Activated CD4-positive, alpha-beta T cell treated with anti-CD3 and anti-CD28 coated beads, Interleukin-2, amount 10 ng/mL, durations not matched to agents 7 days and 5 days (primary cell): ENCODE measurements at regions not wholly inside any gene's neighbourhood (a gene's known extent, or its start where the extent isn't known, plus 50 kb on each side); places are given as distances from the start of the nearest gene placed in this dataset.

Source experiments
- CTCF ChIA-PET: fragments of 350-600 bp; sonication (Branson Sonifier 250); formaldehyde crosslinking; loops from one replicate; lab custom pipeline; 2021; ENCODE audit warnings: antibody characterized with exemption; lab: Charles Lee
- POLR2A ChIA-PET: fragments of 350-600 bp; sonication (Branson Sonifier 250); formaldehyde crosslinking; loops from one replicate; lab custom pipeline; 2021; ENCODE audit warnings: antibody characterized with exemption; lab: Charles Lee
- DNase-seq: peaks from one replicate; pipeline ENCODE4 v3.0.0-alpha.2; 2020
- H3K27ac Mint-ChIP-seq: one replicate; pipeline ENCODE4 v1.8.0; 2021; ENCODE audit warnings: mild to moderate bottlenecking, moderate library complexity, mixed read lengths
- H3K27me3 Mint-ChIP-seq: one replicate; pipeline ENCODE4 v1.8.0; 2021; ENCODE audit warnings: mixed read lengths
- H3K36me3 Mint-ChIP-seq: one replicate; pipeline ENCODE4 v1.8.0; 2021; ENCODE audit warnings: low read depth, mixed read lengths
- H3K4me1 Mint-ChIP-seq: one replicate; pipeline ENCODE4 v1.8.0; 2021; ENCODE audit warnings: mixed read lengths
- H3K4me3 Mint-ChIP-seq: one replicate; pipeline ENCODE4 v1.8.0; 2021; ENCODE audit warnings: mild to moderate bottlenecking, moderate library complexity, mixed read lengths
- H3K9me3 Mint-ChIP-seq: one replicate; pipeline ENCODE4 v1.8.0; 2021; ENCODE audit warnings: mixed read lengths

DNA sequence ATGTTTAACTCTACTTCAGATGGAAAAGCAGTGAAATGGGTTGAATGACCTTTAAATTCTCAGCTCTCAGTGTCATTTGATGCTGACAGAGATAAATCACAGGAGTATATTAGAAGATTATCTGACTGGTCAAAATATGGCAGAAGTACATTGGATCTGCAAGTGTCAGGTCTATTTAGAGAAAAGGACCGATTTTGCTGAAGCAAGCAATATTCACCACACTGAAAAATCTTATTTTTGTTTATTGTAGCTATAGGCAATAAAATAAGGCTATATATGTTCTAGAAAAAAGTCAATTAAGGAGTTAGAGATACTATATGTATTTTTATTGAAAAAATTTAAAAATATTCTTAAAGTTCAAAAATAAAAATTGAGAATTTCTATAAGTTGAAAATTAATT lies 325.3 kb downstream of the CXXC4 start:
- ChIA-PET POLR2A (no interaction called here), CTCF (no interaction called here)
- H3K36me3 Mint-ChIP-seq = no peaks in the 10 kb centered on the region

DNA sequence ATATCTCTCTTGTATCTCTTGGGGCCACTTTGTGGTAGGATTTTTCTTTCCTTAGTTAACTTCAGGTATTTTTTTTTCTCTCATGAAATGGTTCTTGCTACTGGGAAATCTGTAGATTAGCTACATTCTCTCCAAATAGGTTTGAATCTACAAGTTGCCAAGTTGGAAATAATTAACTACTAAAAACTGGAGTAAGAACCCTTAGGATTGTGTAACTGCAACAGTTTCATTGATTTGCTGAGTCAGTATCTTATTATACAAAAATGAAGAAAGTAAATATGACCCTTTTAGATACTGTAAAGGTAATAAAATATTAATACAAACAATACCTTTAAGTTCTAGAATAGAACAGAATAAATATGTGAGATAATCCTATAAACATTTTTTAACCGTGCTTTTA lies 327.9 kb downstream of the CXXC4 start:
- Mint-ChIP-seq H3K27ac (no peak overlapping the region), H3K27me3 (no peaks in the 10 kb centered on the region), H3K9me3 (peaks cover 8% of the 10 kb centered on the region), H3K4me3 (no peak overlapping the region), H3K36me3 (no peaks in the 10 kb centered on the region), H3K4me1 (no peaks in the 10 kb centered on the region)
- ChIA-PET POLR2A (no interaction called here), CTCF (no interaction called here)
- no peak for DNase-seq

More for the DNA sequence above, 325.3 kb downstream of the CXXC4 start:
- no peaks in the 10 kb centered on the region for H3K4me1 Mint-ChIP-seq
- no peaks in the 10 kb centered on the region for H3K27me3 Mint-ChIP-seq
- H3K27ac Mint-ChIP-seq = no peak overlapping the region
- no peak for DNase-seq
- peaks cover 14% of the 10 kb centered on the region for H3K9me3 Mint-ChIP-seq
- H3K4me3 Mint-ChIP-seq = no peak overlapping the region

DNA sequence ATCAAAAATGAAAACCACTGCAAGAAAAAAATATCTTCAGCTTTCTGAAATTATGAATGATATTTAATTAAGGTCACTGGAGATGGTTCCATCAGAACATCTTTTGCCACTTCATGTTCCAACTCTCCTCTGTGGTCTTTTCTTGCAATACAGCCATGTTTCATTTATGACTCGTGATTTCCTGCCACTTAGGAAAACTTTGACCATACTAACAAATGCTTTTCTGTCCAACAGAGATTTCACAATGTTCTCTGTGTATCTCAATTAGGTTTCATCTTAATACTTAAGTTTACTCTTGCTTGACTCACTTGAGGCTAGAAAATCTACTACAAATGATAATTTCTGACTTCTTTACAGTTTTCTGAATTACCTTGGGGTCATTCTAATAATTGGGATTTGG lies 330.9 kb downstream of the CXXC4 start:
- POLR2A ChIA-PET = no interaction called here
- Mint-ChIP-seq H3K36me3 (no peaks in the 10 kb centered on the region), H3K27ac (no peak overlapping the region), H3K4me1 (no peaks in the 10 kb centered on the region), H3K27me3 (no peaks in the 10 kb centered on the region), H3K9me3 (peaks cover 4% of the 10 kb centered on the region), H3K4me3 (no peak overlapping the region)
- CTCF ChIA-PET = no interaction called here
- no peak for DNase-seq

DNA sequence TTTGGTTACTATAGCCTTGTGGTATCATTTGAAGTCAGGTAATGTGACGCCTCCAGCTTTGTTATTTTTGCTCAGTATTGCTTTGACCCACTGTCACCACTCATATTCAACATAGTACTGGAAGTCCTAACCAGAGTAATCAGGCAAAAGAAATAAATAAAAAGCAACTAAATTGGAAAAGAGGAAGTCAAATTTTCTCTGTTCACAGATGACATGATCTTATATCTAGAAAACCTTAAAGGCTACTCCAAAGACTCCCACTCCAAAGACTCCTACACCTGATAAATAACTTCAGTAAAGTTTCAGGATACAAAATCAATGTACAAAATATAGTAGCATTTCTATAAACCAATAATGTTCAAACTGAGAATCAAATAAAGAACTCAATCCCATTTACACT lies 348.6 kb downstream of the CXXC4 start:
- Mint-ChIP-seq H3K4me3 (no peak overlapping the region), H3K4me1 (no peaks in the 10 kb centered on the region), H3K27ac (no peak overlapping the region), H3K36me3 (no peaks in the 10 kb centered on the region), H3K9me3 (peaks cover 10% of the 10 kb centered on the region), H3K27me3 (no peaks in the 10 kb centered on the region)
- POLR2A ChIA-PET = no interaction called here
- CTCF ChIA-PET = no interaction called here
- no peak for DNase-seq

DNA sequence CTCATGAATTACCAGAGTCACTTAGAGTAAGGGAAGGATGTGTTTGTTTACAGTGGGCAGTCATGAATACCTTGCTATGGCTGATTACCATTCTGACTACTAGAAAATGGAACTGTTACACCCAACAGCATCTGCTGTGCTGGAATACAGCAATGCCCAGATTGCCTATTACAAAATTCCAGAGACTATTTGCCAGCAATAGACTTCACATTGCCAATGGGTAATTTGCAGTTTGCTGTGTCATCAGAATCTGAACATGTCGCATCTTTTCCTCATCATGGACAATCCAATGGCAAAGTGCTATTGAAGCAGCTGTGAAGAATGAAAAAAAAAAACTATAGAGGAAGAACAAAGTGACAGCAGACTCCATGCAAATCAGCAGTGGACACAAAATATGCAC lies 356.6 kb downstream of the CXXC4 start:
- Mint-ChIP-seq H3K9me3 (peaks cover 2% of the 10 kb centered on the region), H3K4me1 (no peaks in the 10 kb centered on the region), H3K36me3 (no peaks in the 10 kb centered on the region), H3K27me3 (no peaks in the 10 kb centered on the region), H3K4me3 (no peak overlapping the region), H3K27ac (no peak overlapping the region)
- POLR2A ChIA-PET = no interaction called here
- no peak for DNase-seq
- CTCF ChIA-PET = no interaction called here

DNA sequence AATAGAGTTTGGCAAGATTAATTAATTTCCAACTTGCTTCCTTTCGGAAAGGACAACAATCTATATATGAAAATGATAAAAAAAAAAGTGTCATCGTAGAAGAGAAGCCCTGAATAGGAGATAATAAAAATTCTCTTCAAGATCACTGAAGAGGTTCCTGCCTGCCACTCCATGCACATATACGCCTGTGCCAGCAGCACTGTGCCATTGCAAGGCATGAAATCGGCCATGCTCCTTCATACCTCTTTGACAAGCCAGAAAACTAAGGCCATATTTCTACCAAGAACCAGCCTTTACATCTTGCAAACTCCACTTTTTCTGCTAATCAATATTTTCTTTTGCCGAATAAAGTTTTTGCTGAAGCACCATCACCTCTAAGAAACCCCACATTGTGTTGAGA lies 365.5 kb downstream of the CXXC4 start:
- no peak for DNase-seq
- ChIA-PET POLR2A (no interaction called here), CTCF (no interaction called here)
- no peaks in the 10 kb centered on the region for H3K36me3 Mint-ChIP-seq
- no peaks in the 10 kb centered on the region for H3K4me1 Mint-ChIP-seq
- H3K27ac Mint-ChIP-seq = no peak overlapping the region
- H3K9me3 Mint-ChIP-seq = peaks cover 2% of the 10 kb centered on the region
- H3K4me3 Mint-ChIP-seq = no peak overlapping the region
- no peaks in the 10 kb centered on the region for H3K27me3 Mint-ChIP-seq

DNA sequence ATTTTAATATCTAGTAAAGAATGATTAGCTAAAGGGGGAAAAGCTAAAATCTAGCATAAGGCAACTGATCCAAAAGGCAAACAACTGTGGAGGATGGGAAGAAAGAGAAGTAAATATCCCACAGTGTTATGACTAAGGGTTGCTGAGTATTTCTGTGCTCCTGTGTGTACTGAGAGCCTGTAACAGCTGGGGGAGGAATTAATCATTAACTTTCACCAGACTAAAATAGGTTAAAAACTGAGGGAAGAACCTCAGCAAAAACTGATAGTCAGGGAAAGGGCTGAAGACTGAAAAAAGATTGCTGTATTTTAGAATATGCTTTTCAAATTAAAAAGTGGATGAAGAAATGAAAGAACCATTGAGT lies 365.9 kb downstream of the CXXC4 start:
- no peaks in the 10 kb centered on the region for H3K4me1 Mint-ChIP-seq
- H3K4me3 Mint-ChIP-seq = no peak overlapping the region
- ChIA-PET CTCF (no interaction called here), POLR2A (no interaction called here)
- no peak for DNase-seq
- peaks cover 2% of the 10 kb centered on the region for H3K9me3 Mint-ChIP-seq
- no peaks in the 10 kb centered on the region for H3K27me3 Mint-ChIP-seq
- no peak overlapping the region for H3K27ac Mint-ChIP-seq
- H3K36me3 Mint-ChIP-seq = no peaks in the 10 kb centered on the region

DNA sequence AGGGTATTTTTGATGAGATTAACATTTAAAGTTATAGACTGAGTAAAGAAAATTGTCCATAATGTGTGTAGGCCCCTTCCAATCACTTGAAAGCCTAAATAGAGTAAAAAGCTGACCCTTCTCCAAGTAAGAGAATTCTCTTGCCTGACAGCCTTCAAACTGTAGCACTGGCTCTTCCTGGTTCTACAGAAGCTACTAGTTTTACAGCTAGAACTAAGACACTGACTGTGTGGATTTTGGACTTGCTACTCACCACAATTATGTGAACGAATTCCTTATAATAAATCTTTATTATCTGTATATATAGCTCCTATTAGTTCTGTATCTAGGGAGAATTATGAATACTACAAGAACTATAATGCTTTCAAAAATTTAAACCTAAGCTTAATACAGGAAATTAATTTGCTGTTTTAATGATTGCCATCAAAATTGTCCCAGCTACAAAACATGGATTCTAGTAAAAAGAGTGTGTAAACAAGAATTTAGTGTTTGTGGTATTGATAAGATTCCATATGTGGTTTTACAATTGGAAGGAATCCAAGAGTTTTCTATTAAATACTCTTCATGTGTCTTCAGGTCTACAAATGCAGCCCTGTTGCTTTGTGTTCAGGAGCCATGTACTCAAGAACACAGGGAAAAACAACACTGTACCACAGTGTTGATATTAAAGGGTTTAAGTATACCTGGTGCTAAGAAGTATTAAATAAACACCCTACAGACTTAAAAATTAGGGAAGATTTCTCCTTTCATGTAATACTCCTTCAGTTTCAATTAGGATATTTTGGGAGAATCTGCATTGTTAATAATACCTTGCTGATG lies 366.5 kb downstream of the CXXC4 start:
- no peaks in the 10 kb centered on the region for H3K4me1 Mint-ChIP-seq
- DNase-seq = no peak
- POLR2A ChIA-PET = no interaction called here
- no peaks in the 10 kb centered on the region for H3K27me3 Mint-ChIP-seq
- H3K9me3 Mint-ChIP-seq = peaks cover 2% of the 10 kb centered on the region
- no peak overlapping the region for H3K4me3 Mint-ChIP-seq
- CTCF ChIA-PET = no interaction called here
- H3K36me3 Mint-ChIP-seq = no peaks in the 10 kb centered on the region
- H3K27ac Mint-ChIP-seq = no peak overlapping the region

DNA sequence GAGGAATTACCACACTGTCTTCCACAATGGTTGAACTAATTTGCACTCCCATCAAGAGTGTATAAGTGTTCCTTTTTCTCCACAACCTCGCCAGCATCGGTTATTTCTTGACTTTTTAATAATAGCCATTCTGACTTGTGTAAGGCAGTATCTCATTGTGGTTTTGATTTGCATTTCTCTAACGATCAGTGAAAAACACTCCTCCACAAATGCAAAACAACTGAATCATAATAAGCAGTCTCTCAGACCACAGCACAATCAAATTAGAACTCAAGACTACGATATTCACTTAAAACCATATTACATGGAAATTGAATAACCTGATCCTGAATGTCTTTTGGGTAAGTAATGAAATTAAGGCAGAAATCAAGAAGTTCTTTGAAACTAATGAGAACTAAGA lies 371.7 kb downstream of the CXXC4 start:
- Mint-ChIP-seq H3K4me3 (no peak overlapping the region), H3K27ac (no peak overlapping the region), H3K9me3 (no peaks in the 10 kb centered on the region)

DNA sequence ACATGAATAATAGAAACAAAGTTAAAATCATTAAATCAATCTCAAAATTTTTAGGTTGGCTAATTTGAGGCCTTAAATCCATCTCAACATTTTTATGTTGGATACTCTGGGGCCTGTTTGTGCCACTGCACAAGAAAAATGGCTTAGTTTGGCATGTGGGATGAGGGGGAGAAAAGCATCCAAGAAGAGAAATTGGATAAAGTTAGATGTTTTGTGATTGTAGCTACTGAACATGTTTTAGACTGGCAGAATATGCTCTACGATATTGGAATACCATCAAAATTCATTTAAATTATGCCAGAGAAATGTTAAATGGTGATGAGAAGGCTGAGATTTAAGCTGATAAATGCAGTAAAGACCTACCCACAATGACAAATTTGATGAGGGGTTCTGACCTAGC lies 376.9 kb downstream of the CXXC4 start:
- Mint-ChIP-seq H3K36me3 (no peaks in the 10 kb centered on the region), H3K4me1 (no peaks in the 10 kb centered on the region), H3K27me3 (no peaks in the 10 kb centered on the region), H3K4me3 (no peak overlapping the region), H3K27ac (no peak overlapping the region), H3K9me3 (peaks cover 3% of the 10 kb centered on the region)
- DNase-seq = no peak
- POLR2A ChIA-PET = no interaction called here
- CTCF ChIA-PET = no interaction called here

More for the DNA sequence above, 371.7 kb downstream of the CXXC4 start:
- ChIA-PET CTCF (no interaction called here), POLR2A (no interaction called here)
- DNase-seq = no peak
- H3K4me1 Mint-ChIP-seq = no peaks in the 10 kb centered on the region
- no peaks in the 10 kb centered on the region for H3K36me3 Mint-ChIP-seq
- H3K27me3 Mint-ChIP-seq = no peaks in the 10 kb centered on the region

DNA sequence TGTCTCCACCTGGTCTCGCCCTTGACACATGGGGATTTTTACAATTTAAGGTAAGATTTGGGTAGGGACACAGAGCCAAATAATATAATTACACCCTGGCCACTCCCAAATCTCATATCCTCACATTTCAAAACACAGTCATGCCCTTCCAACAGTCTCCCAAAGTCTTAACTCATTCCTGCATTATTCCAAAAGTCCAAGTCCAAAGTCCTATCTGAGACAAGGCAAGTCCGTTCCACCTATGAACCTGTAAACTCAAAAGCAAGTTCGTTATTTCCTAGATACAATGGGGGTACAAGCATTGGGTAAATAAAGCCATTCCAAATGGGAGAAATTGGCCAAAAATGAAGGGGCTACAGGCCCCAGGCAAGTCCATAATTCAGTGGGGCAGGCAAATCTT lies 380.8 kb downstream of the CXXC4 start:
- CTCF ChIA-PET = no interaction called here
- Mint-ChIP-seq H3K9me3 (peaks cover 3% of the 10 kb centered on the region), H3K4me1 (no peaks in the 10 kb centered on the region), H3K27ac (no peak overlapping the region), H3K4me3 (no peak overlapping the region), H3K36me3 (no peaks in the 10 kb centered on the region), H3K27me3 (no peaks in the 10 kb centered on the region)
- POLR2A ChIA-PET = no interaction called here
- DNase-seq = no peak

DNA sequence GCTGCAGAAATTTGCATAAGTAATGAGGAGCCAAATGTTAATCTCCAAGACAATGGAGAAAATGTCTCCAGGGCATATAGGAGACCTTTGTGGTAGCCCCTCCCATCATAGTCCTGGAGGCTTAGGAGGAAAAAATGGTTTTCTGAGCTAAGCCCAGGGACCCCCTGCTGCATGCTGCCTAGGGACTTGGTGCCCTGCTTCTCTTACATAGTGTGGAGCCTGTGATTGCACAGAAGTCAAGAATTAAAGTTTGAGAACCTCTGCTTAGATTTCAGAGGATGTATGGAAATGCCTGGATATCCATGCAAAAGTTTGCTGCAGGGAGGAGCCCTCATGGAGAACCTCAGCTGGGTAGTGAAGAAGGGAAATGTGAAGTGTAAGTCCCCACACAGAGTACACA lies 379.4 kb upstream of the TACR3 start:
- Mint-ChIP-seq H3K27ac (no peak overlapping the region), H3K27me3 (no peaks in the 10 kb centered on the region), H3K36me3 (no peaks in the 10 kb centered on the region), H3K4me3 (no peak overlapping the region), H3K9me3 (peaks cover 24% of the 10 kb centered on the region), H3K4me1 (no peaks in the 10 kb centered on the region)
- CTCF ChIA-PET = no interaction called here
- POLR2A ChIA-PET = no interaction called here
- DNase-seq = no peak

DNA sequence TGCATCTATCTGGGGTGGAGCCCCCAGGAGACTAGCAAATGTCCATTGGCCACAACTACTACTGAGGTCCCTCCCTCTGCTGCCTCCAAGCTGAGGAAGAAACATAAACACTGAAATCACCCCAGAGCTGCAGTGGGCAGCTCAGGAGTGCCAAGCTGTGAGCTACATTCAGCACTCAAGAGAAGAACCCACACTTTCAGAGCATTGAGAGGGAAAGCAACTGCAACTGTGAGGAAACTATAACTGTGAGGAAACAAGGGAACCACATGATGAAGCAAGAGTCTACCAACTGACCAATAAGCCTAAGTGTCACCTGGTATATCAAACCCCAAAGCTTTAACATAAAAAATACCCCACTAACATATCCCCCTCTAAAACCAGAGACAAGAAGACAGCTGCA lies 373.5 kb upstream of the TACR3 start:
- Mint-ChIP-seq H3K4me3 (no peak overlapping the region), H3K36me3 (no peaks in the 10 kb centered on the region), H3K27ac (no peak overlapping the region), H3K9me3 (peaks cover 22% of the 10 kb centered on the region), H3K4me1 (no peaks in the 10 kb centered on the region), H3K27me3 (no peaks in the 10 kb centered on the region)
- POLR2A ChIA-PET = no interaction called here
- DNase-seq = no peak
- CTCF ChIA-PET = no interaction called here

DNA sequence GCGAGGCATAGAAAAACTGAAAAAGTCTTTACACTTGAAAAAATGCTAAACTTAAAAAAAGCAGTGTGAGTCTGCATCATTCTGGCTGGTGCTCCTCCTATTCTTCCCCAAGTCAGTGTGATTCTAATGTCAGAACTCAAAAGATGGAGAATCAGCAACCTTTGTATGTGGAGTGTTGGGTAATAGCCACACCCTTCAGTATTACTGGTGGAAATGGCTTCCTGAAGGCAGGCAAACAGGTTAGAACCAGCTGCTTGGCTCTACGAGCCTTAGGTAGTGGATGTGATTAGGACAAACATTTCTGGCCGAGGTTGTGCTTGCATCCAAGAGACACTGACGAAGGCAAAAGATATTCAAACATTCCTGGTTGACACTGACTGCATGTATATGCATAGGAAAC lies 353.4 kb upstream of the TACR3 start:
- no peaks in the 10 kb centered on the region for H3K9me3 Mint-ChIP-seq
- no peaks in the 10 kb centered on the region for H3K36me3 Mint-ChIP-seq
- no peaks in the 10 kb centered on the region for H3K27me3 Mint-ChIP-seq
- H3K4me1 Mint-ChIP-seq = no peaks in the 10 kb centered on the region
- H3K4me3 Mint-ChIP-seq = no peak overlapping the region
- H3K27ac Mint-ChIP-seq = no peak overlapping the region
- CTCF ChIA-PET = no interaction called here
- no peak for DNase-seq
- POLR2A ChIA-PET = no interaction called here
